ENCODE measurements at regions not wholly inside any gene's neighbourhood (a gene's known extent, or its start where the extent isn't known, plus 50 kb on each side); places are given as distances from the start of the nearest gene placed in this dataset.

DNA sequence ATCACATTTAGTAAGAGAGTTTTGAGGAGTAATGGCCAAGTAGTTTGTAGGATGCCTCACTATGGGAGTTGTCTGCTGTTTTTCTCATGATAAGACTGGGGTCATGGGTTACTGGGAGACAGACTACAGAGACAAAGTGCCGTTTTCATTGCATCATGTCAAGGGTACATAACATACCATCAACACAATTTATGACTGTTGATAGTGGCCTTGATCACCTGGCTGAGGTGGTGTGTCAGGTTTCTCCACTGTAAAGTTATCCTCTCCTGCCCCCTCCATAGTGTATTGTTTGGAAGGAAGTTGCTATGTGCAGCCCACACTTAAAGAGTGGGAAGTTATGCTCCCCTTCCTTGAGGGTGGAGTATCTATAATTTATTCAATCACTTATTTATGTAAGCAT lies 263.5 kb upstream of the POU3F1 start:
- TF ChIP-seq, protein P1, sequence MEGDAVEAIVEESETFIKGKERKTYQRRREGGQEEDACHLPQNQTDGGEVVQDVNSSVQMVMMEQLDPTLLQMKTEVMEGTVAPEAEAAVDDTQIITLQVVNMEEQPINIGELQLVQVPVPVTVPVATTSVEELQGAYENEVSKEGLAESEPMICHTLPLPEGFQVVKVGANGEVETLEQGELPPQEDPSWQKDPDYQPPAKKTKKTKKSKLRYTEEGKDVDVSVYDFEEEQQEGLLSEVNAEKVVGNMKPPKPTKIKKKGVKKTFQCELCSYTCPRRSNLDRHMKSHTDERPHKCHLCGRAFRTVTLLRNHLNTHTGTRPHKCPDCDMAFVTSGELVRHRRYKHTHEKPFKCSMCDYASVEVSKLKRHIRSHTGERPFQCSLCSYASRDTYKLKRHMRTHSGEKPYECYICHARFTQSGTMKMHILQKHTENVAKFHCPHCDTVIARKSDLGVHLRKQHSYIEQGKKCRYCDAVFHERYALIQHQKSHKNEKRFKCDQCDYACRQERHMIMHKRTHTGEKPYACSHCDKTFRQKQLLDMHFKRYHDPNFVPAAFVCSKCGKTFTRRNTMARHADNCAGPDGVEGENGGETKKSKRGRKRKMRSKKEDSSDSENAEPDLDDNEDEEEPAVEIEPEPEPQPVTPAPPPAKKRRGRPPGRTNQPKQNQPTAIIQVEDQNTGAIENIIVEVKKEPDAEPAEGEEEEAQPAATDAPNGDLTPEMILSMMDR (conservative IDR thresholded peaks at IDR 0.05; ENCODE audit: low read depth in 2 of 2): no peak
- no peak for TF ChIP-seq POLR2AphosphoS5 (IDR thresholded peaks at IDR 0.05; ENCODE audit: low read depth)
- no peak for TF ChIP-seq ZNF331 (CRISPR knock-in tag; IDR thresholded peaks at IDR 0.05; ENCODE audit: low read depth)
- TF ChIP-seq EZH2 (IDR thresholded peaks at IDR 0.05; ENCODE audit: low read depth, unreplicated experiment): no peak
- no peak for TF ChIP-seq EZH2phosphoT487 (IDR thresholded peaks at IDR 0.05; ENCODE audit: unreplicated experiment)
- TF ChIP-seq, protein P2, sequence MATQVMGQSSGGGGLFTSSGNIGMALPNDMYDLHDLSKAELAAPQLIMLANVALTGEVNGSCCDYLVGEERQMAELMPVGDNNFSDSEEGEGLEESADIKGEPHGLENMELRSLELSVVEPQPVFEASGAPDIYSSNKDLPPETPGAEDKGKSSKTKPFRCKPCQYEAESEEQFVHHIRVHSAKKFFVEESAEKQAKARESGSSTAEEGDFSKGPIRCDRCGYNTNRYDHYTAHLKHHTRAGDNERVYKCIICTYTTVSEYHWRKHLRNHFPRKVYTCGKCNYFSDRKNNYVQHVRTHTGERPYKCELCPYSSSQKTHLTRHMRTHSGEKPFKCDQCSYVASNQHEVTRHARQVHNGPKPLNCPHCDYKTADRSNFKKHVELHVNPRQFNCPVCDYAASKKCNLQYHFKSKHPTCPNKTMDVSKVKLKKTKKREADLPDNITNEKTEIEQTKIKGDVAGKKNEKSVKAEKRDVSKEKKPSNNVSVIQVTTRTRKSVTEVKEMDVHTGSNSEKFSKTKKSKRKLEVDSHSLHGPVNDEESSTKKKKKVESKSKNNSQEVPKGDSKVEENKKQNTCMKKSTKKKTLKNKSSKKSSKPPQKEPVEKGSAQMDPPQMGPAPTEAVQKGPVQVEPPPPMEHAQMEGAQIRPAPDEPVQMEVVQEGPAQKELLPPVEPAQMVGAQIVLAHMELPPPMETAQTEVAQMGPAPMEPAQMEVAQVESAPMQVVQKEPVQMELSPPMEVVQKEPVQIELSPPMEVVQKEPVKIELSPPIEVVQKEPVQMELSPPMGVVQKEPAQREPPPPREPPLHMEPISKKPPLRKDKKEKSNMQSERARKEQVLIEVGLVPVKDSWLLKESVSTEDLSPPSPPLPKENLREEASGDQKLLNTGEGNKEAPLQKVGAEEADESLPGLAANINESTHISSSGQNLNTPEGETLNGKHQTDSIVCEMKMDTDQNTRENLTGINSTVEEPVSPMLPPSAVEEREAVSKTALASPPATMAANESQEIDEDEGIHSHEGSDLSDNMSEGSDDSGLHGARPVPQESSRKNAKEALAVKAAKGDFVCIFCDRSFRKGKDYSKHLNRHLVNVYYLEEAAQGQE (IDR thresholded peaks at IDR 0.05; ENCODE audit: unreplicated experiment): no peak
- TF ChIP-seq CREB1 (CRISPR knock-in tag; IDR thresholded peaks at IDR 0.05; ENCODE audit: low read depth): no peak
- TF ChIP-seq, protein P3, sequence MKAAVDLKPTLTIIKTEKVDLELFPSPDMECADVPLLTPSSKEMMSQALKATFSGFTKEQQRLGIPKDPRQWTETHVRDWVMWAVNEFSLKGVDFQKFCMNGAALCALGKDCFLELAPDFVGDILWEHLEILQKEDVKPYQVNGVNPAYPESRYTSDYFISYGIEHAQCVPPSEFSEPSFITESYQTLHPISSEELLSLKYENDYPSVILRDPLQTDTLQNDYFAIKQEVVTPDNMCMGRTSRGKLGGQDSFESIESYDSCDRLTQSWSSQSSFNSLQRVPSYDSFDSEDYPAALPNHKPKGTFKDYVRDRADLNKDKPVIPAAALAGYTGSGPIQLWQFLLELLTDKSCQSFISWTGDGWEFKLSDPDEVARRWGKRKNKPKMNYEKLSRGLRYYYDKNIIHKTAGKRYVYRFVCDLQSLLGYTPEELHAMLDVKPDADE (IDR thresholded peaks at IDR 0.05): no peak
- no peak for TF ChIP-seq STAT1 (IDR thresholded peaks at IDR 0.05; ENCODE audit: unreplicated experiment)
- no peak for TF ChIP-seq JUNB (IDR thresholded peaks at IDR 0.05; ENCODE audit: unreplicated experiment)
- no peak for TF ChIP-seq ZNF114 (CRISPR knock-in tag; IDR thresholded peaks at IDR 0.05)
- no peak for TF ChIP-seq NANOG (IDR thresholded peaks at IDR 0.05; ENCODE audit: borderline replicate concordance)

Measured in GM23338 (cell line).